Karpas-422 (cell line): ENCODE measurements at regions not wholly inside any gene's neighbourhood (a gene's known extent, or its start where the extent isn't known, plus 50 kb on each side); places are given as distances from the start of the nearest gene placed in this dataset.

ENCODE experiments used
- DNase-seq: peaks from one replicate; pipeline ENCODE4 v3.0.0-alpha.2; 2015
- H2AFZ ChIP-seq: fragments of 200-600 bp; sonication (generic); 2 replicates; pipeline ENCODE4 v1.6.1; 2014; ENCODE audit warnings: antibody characterized with exemption, low read length, mixed read lengths
- H3K27ac ChIP-seq: fragments of 200-600 bp; sonication (generic); 2 replicates; pipeline ENCODE4 v1.5.1; 2014; ENCODE audit warnings: mild to moderate bottlenecking, low read length, moderate library complexity
- H3K27me3 ChIP-seq: fragments of 200-600 bp; sonication (generic); 2 replicates; pipeline ENCODE4 v1.6.1; 2014; ENCODE audit warnings: low read length, mixed read lengths
- H3K36me3 ChIP-seq: fragments of 200-600 bp; sonication (generic); 2 replicates; pipeline ENCODE4 v1.6.1; 2014; ENCODE audit warnings: low read length, mixed read lengths; ENCODE audit not compliant: insufficient read depth
- H3K4me1 ChIP-seq: fragments of 200-600 bp; sonication (generic); 2 replicates; pipeline ENCODE4 v1.6.1; 2014; ENCODE audit warnings: mild to moderate bottlenecking, low read length, mixed read lengths
- H3K4me2 ChIP-seq: fragments of 200-600 bp; sonication (generic); 2 replicates; pipeline ENCODE4 v1.6.1; 2014; ENCODE audit warnings: low read length, low read depth, mild to moderate bottlenecking; ENCODE audit not compliant: poor library complexity, severe bottlenecking
- H3K4me3 ChIP-seq: fragments of 200-600 bp; sonication (generic); 2 replicates; pipeline ENCODE4 v1.5.1; 2014; ENCODE audit warnings: mild to moderate bottlenecking, antibody characterized with exemption, low read length, mixed read lengths
- H3K79me2 ChIP-seq: fragments of 200-600 bp; sonication (generic); 2 replicates; pipeline ENCODE4 v1.6.1; 2014; ENCODE audit warnings: mild to moderate bottlenecking, low read length, mixed read lengths
- H3K9ac ChIP-seq: fragments of 200-600 bp; sonication (generic); 2 replicates; pipeline ENCODE4 v1.6.0; 2014; ENCODE audit warnings: low read length
- H3K9me2 ChIP-seq: fragments of 200-600 bp; sonication (generic), shearing (Covaris generic); replicated peaks from 2 replicates; pipeline ENCODE4 v1.6.0; 2014; ENCODE audit warnings: mild to moderate bottlenecking, low read length, moderate library complexity; ENCODE audit not compliant: insufficient read depth
- H3K9me3 ChIP-seq: fragments of 300-700, 200-600 bp; sonication (generic); 2 replicates; pipeline ENCODE4 v1.6.1; 2014; ENCODE audit warnings: low read length, mixed read lengths
- H4K20me1 ChIP-seq: fragments of 200-600 bp; sonication (generic); 2 replicates; pipeline ENCODE4 v1.6.1; 2014; ENCODE audit warnings: mild to moderate bottlenecking, antibody characterized with exemption, low read length, low read depth; ENCODE audit not compliant: insufficient read depth

DNA sequence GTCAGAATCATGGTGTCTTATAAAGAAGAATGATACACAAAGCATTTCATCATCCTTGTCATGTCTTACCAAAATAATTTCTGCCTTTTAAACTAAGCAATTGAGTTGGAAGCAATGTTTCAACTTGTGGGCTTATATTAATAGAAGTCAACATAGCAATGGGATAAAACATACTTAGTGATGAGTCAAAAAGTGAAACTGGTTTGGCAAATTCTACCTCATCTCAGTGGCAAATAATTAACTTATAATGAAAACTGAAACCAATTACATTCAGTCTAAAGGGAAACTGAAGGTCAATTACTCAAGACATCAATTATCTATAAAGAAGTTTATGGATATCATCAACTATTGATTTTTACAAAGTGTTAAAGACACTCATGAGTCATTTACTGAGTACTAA is 463.8 kb downstream of the BMP2 start:
- DNase-seq, result no peak
- Histone ChIP-seq H3K9me2 (no peaks in the 10 kb centered on the region), H3K4me1 (no peaks in the 10 kb centered on the region), H3K4me2 (no peak overlapping the region), H3K27ac (no peak overlapping the region), H4K20me1 (no peaks in the 10 kb centered on the region), H3K9me3 (peaks cover 27% of the 10 kb centered on the region), H3K27me3 (no peaks in the 10 kb centered on the region), H3K36me3 (no peaks in the 10 kb centered on the region), H3K4me3 (no peak overlapping the region), H2AFZ (no peak overlapping the region), H3K79me2 (no peaks in the 10 kb centered on the region), H3K9ac (no peak overlapping the region)

DNA sequence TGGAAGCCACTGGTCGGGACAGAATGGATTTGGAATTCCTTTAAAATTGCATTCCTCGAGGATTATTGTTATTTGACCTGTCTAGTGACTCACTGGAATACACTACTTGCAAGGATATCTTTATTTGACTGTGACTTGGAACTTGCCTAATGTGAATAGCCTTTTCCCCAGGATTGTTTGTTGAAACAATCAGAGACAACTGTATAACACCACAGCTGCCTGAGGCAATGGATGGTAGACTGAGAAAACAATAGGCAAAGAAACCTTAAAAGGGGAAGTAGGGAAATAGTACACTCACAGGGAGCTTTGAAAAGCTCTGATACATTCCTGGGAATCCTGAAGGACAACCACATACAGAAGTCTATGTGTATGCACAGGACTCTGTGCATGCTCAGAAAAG is 465.3 kb downstream of the BMP2 start:
- Histone ChIP-seq H3K9me2 (no peaks in the 10 kb centered on the region), H3K4me3 (no peak overlapping the region), H3K27me3 (no peaks in the 10 kb centered on the region), H3K36me3 (no peaks in the 10 kb centered on the region), H3K9me3 (peaks cover 28% of the 10 kb centered on the region), H3K79me2 (no peaks in the 10 kb centered on the region), H2AFZ (no peak overlapping the region), H3K9ac (no peak overlapping the region), H3K4me2 (no peak overlapping the region), H4K20me1 (no peaks in the 10 kb centered on the region), H3K27ac (no peak overlapping the region), H3K4me1 (no peaks in the 10 kb centered on the region)
- DNase-seq, result no peak

DNA sequence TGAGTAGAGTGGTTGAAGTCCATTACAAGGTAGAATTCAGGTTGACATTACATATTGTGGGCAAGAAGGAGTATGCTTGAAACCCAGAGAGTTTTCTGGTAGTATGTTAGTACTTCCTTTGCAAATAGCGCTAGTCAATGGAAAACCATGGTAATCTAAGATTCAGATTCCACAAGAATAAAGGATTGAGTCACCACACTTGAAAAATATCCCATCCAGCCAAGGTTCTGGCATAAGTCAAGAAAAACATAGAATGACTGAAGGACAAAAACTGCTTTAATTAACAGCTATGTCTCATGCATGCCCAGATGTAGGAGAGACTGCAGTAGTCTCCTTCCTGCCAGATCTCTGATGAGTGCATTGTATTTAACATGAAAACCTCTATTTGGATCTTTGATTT is 469.8 kb downstream of the BMP2 start:
- no peaks in the 10 kb centered on the region for H3K36me3 ChIP-seq
- H3K4me2 ChIP-seq, result no peak overlapping the region
- H4K20me1 ChIP-seq, result no peaks in the 10 kb centered on the region
- no peak overlapping the region for H3K9ac ChIP-seq
- H3K79me2 ChIP-seq, result no peaks in the 10 kb centered on the region
- no peaks in the 10 kb centered on the region for H3K27me3 ChIP-seq
- H3K27ac ChIP-seq, result no peak overlapping the region
- H3K4me1 ChIP-seq, result no peaks in the 10 kb centered on the region
- peaks cover 24% of the 10 kb centered on the region for H3K9me3 ChIP-seq
- H2AFZ ChIP-seq, result no peak overlapping the region
- no peaks in the 10 kb centered on the region for H3K9me2 ChIP-seq
- DNase-seq, result no peak
- no peak overlapping the region for H3K4me3 ChIP-seq

DNA sequence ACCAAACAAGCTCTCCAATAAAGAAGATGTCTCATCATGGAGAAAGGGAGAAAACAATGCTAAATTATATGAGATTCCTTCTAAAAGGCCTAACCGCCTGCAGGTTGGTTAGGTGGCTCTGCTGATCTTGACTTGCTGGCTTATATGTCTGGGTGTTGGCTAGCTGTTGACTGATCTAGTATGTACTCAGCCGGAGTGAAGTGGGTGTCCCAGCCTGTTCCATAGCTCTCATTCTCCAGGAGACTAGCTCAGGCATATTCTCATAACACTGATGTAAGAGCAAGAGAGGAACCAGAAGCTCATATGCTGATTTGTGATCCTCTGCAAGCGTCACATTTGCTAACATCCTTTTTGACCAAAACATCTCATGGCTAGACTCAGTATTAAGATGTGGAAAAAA is 473.0 kb downstream of the BMP2 start:
- H2AFZ ChIP-seq, result no peak overlapping the region
- H3K36me3 ChIP-seq, result no peaks in the 10 kb centered on the region
- H3K79me2 ChIP-seq, result no peaks in the 10 kb centered on the region
- H3K9ac ChIP-seq, result no peak overlapping the region
- no peaks in the 10 kb centered on the region for H3K9me2 ChIP-seq
- no peaks in the 10 kb centered on the region for H3K4me1 ChIP-seq
- no peak overlapping the region for H3K4me2 ChIP-seq
- no peaks in the 10 kb centered on the region for H3K27me3 ChIP-seq
- peaks cover 22% of the 10 kb centered on the region for H3K9me3 ChIP-seq
- no peak overlapping the region for H3K4me3 ChIP-seq
- H4K20me1 ChIP-seq, result no peaks in the 10 kb centered on the region
- no peak for DNase-seq
- no peak overlapping the region for H3K27ac ChIP-seq

DNA sequence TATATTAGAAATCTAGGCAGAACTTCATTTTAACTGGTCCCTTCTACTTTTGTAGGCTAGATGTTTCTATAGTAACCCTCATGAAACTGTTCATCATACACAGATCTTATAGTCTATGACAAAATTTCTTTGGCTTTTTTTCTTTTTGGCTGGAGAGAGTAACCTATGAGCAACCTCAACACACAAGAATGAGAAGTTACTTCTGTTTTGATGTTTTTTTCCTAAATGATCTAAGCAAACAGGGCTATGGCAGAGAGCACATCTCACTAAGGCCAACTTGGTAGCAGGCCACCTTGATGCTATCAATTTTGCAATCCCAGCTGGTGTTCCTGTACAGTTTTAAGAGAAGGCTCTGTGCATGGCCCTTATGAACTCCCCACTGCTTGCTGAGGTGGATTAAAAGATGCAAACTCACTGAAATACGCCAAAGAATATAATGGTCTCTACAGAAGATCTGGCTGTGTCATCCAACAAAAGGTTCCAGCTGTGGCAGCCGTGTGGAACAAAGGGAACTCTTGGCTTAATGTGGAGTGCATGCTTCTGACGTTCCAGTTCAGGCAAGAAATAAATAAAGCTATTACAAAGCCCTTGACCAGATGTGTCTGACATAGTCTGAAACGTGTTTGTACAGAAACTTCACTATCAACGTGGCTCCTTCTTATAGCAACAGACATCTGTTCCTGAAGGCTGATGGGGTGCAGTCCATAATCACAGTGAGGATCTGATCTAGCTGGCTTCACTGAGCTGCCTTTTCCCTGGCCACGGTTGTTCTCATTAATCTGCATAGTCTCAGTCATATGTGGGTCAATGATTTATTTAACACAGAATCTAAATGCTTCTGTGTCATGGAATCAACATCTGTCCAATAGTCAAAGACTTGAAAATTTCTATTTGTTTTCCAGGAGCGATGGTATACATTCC is 481.1 kb downstream of the BMP2 start:
- H3K9me2 ChIP-seq, result no peaks in the 10 kb centered on the region
- no peaks in the 10 kb centered on the region for H3K36me3 ChIP-seq
- H2AFZ ChIP-seq, result no peak overlapping the region
- no peaks in the 10 kb centered on the region for H3K79me2 ChIP-seq
- no peak overlapping the region for H3K27ac ChIP-seq
- H3K9me3 ChIP-seq, result peaks cover 9% of the 10 kb centered on the region; the same call in 1 of the 2 replicates
- no peaks in the 10 kb centered on the region for H3K4me1 ChIP-seq
- no peak overlapping the region for H3K9ac ChIP-seq
- no peaks in the 10 kb centered on the region for H4K20me1 ChIP-seq
- no peaks in the 10 kb centered on the region for H3K27me3 ChIP-seq
- no peak overlapping the region for H3K4me3 ChIP-seq
- no peak overlapping the region for H3K4me2 ChIP-seq
- no peak for DNase-seq

DNA sequence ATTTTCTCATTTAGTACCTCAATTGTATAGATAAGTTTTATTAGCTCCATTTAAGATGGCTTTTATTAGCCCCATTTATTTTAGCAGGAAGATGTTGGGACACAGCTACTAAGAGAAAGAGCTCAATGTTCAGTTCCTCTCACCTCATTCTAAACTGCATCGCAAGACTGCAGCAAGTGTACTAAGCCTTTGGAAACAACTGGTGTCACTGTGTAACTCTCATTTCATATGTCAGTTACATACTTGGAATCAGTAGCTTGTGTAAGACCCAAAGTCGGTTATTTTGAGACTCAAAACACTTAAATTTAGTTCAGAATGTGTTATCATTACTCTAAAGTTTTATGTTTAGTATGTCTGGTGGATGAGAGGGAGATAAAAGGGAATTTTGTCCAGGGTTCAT is 482.9 kb downstream of the BMP2 start:
- H3K4me2 ChIP-seq, result no peak overlapping the region
- no peaks in the 10 kb centered on the region for H3K27me3 ChIP-seq
- no peaks in the 10 kb centered on the region for H3K9me2 ChIP-seq
- peaks cover under 1% of the 10 kb centered on the region for H3K9me3 ChIP-seq
- H3K4me3 ChIP-seq, result no peak overlapping the region
- no peak for DNase-seq
- H3K9ac ChIP-seq, result no peak overlapping the region
- H3K4me1 ChIP-seq, result no peaks in the 10 kb centered on the region
- no peak overlapping the region for H2AFZ ChIP-seq
- no peaks in the 10 kb centered on the region for H4K20me1 ChIP-seq
- no peak overlapping the region for H3K27ac ChIP-seq
- H3K79me2 ChIP-seq, result no peaks in the 10 kb centered on the region
- no peaks in the 10 kb centered on the region for H3K36me3 ChIP-seq

DNA sequence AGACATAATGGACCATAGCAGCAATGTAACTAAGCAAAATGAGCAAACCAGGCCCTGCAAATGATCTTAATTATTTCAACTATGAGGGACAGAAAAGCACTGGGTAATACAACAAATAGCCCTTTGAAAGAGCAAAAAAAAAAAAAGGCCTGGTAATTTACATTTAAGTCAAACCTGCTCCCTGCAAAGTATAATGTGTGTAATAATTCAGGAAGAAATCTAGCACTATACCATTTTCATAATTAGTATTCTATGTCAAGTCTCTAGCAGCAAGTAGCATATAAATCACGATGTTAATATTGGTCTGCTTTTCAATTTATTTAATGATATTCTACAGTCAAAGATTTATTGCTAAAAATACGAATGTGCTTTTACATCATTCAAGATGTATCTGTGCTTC is 489.6 kb downstream of the BMP2 start:
- Histone ChIP-seq H2AFZ (no peak overlapping the region), H3K9me3 (peaks cover 8% of the 10 kb centered on the region), H3K9ac (no peak overlapping the region), H3K9me2 (no peaks in the 10 kb centered on the region), H3K79me2 (no peaks in the 10 kb centered on the region), H4K20me1 (no peaks in the 10 kb centered on the region), H3K4me3 (no peak overlapping the region), H3K4me2 (no peak overlapping the region), H3K36me3 (no peaks in the 10 kb centered on the region), H3K4me1 (no peaks in the 10 kb centered on the region), H3K27ac (no peak overlapping the region), H3K27me3 (no peaks in the 10 kb centered on the region)
- DNase-seq, result no peak

DNA sequence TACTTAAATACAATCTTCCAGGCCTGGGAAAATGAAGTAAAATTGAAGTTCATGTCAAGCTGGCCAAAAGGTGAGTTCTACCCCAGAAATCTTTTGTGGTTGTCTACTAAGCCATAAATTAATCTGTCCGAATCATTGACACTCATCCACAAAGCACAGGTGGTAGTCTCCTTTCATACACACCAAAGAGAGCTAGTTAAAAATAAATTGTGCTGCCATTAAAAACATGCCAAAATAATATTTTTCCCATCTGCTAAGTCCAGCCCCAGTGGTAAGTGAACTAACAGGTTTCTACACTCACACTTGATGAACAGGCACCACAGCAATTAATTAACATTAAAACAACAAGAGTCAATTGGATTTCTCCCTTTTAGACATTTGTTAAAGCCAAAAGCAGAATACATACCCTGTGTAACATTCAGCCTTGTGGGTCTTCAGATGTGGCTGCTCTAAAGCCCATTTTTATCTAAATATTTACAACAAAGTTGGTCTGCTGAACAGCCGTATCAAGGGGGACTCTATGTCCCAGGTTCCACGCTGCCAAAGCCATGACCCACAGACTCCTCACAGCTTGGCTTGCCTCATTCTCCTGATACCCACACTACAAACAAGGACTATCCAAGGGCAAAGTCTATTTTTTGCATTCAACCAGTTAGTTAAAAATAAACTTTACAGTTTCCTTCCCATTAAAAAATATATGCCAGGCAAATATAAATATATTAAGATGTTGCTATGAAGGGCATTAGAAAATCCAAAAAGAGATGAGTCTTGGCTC is 490.4 kb downstream of the BMP2 start:
- Histone ChIP-seq H3K4me2 (no peak overlapping the region), H3K79me2 (no peaks in the 10 kb centered on the region), H3K4me1 (no peaks in the 10 kb centered on the region), H3K36me3 (no peaks in the 10 kb centered on the region), H3K9me3 (peaks cover 8% of the 10 kb centered on the region), H3K9ac (no peak overlapping the region), H3K27me3 (no peaks in the 10 kb centered on the region), H3K9me2 (no peaks in the 10 kb centered on the region), H2AFZ (no peak overlapping the region), H4K20me1 (no peaks in the 10 kb centered on the region), H3K27ac (no peak overlapping the region), H3K4me3 (no peak overlapping the region)
- DNase-seq, result no peak
